ENCODE measurements at regions not wholly inside any gene's neighbourhood (a gene's known extent, or its start where the extent isn't known, plus 50 kb on each side); places are given as distances from the start of the nearest gene placed in this dataset.

GRCh38 chr4:160485071-160485687 is 1382.3 kb downstream of the RAPGEF2 start:
- H2BK12ac ChIP-seq (ENCODE audit: low read depth, low read length): no peak overlapping the region
- H3K56ac ChIP-seq (replicated peaks; ENCODE audit: insufficient read length, low read depth, low read length): no peak overlapping the region
- H3K4ac ChIP-seq (replicated peaks; ENCODE audit: insufficient read length, low read depth, low read length): no peak overlapping the region
- DNase-seq (ENCODE audit: low read depth in 1 of 2, low spot score in 2 of 2) (no peak), FAIRE-seq (no peak)
- POLR2A ChIA-PET (ENCODE audit: partially characterized antibody): no interaction called here
- H3K79me1 ChIP-seq (ENCODE audit: low read depth, low read length): no peaks in the 10 kb centered on the region
- H3K23ac ChIP-seq (ENCODE audit: insufficient read length): no peak overlapping the region
- no peak overlapping the region for H3K18ac ChIP-seq (ENCODE audit: extremely low read depth, low read length)
- no peak overlapping the region for H4K8ac ChIP-seq (ENCODE audit: extremely low read depth, insufficient read depth, low read length)
- peak overlapping the region in 1 of 4 experiments; percentile 34; a peak in 1 of 7 replicates for H3K9ac ChIP-seq (replicated peaks in 1 of 4; ENCODE audit: extremely low read depth in 1 of 4, low read depth in 3 of 4, low read length in 3 of 4)
- no peak overlapping the region for H3K27ac ChIP-seq (ENCODE audit: low read depth, low read length)
- H3K79me2 ChIP-seq (ENCODE audit: control insufficient read depth in 1 of 2, insufficient read depth in 2 of 2, low read length in 2 of 2): no peaks in the 10 kb centered on the region
- H2BK20ac ChIP-seq (ENCODE audit: low read length): no peak overlapping the region
- no peak overlapping the region for H2BK5ac ChIP-seq (ENCODE audit: low read depth, low read length)
- no peaks in the 10 kb centered on the region; a peak in 2 of 8 replicates for H3K36me3 ChIP-seq (ENCODE audit: control insufficient read depth in 2 of 4, insufficient read depth in 4 of 4, low read length in 3 of 4)
- CTCF ChIA-PET (ENCODE audit: partially characterized antibody): interaction anchor here (0.7 kb wide), 1 partner anchor 585 kb away, joined by 3 read pairs; no protein-coding TSS in a partner anchor
- H3K14ac ChIP-seq (ENCODE audit: insufficient read length): no peak overlapping the region
- no peak overlapping the region for H4K5ac ChIP-seq (ENCODE audit: insufficient read length, low read depth, low read length)
- WGBS, 2 experiments (ENCODE audit: extremely low coverage in 1 of 2, insufficient coverage in 1 of 2, insufficient read length in 1 of 2, insufficient replicate concordance in 2 of 2, low coverage in 1 of 2, low lambda C conversion rate in 2 of 2, missing lambda C conversion rate in 1 of 2): 94% methylated on average over 1 of the region's 1 CpG; no CpG with 5 or more reads in 1 of the 2 experiments
- no peak overlapping the region for H3K4me3 ChIP-seq (ENCODE audit: extremely low read depth in 1 of 4, insufficient read depth in 2 of 4, low read depth in 3 of 4, low read length in 4 of 4)
- no peak overlapping the region for H4K91ac ChIP-seq (replicated peaks; ENCODE audit: insufficient read length, low read length)
- H2BK120ac ChIP-seq (replicated peaks; ENCODE audit: low read depth, low read length): no peak overlapping the region
- H3K23me2 ChIP-seq (ENCODE audit: low read depth, low read length): no peaks in the 10 kb centered on the region
- H3K4me1 ChIP-seq (replicated peaks in 1 of 4; ENCODE audit: control insufficient read depth in 3 of 4, insufficient read depth in 4 of 4, low read length in 3 of 4): no peaks in the 10 kb centered on the region
- no peak overlapping the region for H2BK15ac ChIP-seq (ENCODE audit: low read length)
- H3K4me2 ChIP-seq (ENCODE audit: insufficient read depth in 1 of 2, low read depth in 2 of 2, low read length in 2 of 2): no peak overlapping the region
- H2AK5ac ChIP-seq (ENCODE audit: low read depth, low read length): no peak overlapping the region
- no peaks in the 10 kb centered on the region for H3K27me3 ChIP-seq (replicated peaks in 1 of 4; ENCODE audit: control insufficient read depth in 3 of 4, extremely low read depth in 1 of 4, insufficient read depth in 3 of 4, low read length in 3 of 4)
- no peak overlapping the region for H2AFZ ChIP-seq (ENCODE audit: low read length)
- H3K9me3 ChIP-seq (ENCODE audit: insufficient read depth in 2 of 2, low read depth in 1 of 2, low read length in 1 of 2): peaks cover 4% of the 10 kb centered on the region in 2 experiments; a peak in 2 of 4 replicates
- no peaks in the 10 kb centered on the region for H4K20me1 ChIP-seq (replicated peaks in 1 of 2; ENCODE audit: control insufficient read depth in 1 of 2, insufficient read depth in 2 of 2, low read length in 2 of 2)
- TF ChIP-seq SIN3A (conservative IDR thresholded peaks at IDR 0.05 in 1 of 2, IDR thresholded peaks at IDR 0.05 in 1 of 2; ENCODE audit: low read depth in 1 of 2, low read length in 2 of 2) (no peak), YY1 (IDR thresholded peaks at IDR 0.05; ENCODE audit: low read depth, low read length) (no peak), CBX8 (IDR thresholded peaks at IDR 0.05; ENCODE audit: borderline replicate concordance, low read depth, low read length) (no peak), CBX5 (IDR thresholded peaks at IDR 0.05; ENCODE audit: low read depth, low read length) (no peak), POLR2A (IDR thresholded peaks at IDR 0.05; ENCODE audit: control extremely low read depth in 1 of 2, low read depth in 2 of 2, low read length in 2 of 2) (no peak), TEAD4 (IDR thresholded peaks at IDR 0.05; ENCODE audit: low read depth, low read length) (no peak), E2F6 (IDR thresholded peaks at IDR 0.05) (no peak), KDM4A (IDR thresholded peaks at IDR 0.05; ENCODE audit: low read depth, low read length, severe bottlenecking) (no peak), MAX (IDR thresholded peaks at IDR 0.05) (no peak)
- TF ChIP-seq, protein P1, sequence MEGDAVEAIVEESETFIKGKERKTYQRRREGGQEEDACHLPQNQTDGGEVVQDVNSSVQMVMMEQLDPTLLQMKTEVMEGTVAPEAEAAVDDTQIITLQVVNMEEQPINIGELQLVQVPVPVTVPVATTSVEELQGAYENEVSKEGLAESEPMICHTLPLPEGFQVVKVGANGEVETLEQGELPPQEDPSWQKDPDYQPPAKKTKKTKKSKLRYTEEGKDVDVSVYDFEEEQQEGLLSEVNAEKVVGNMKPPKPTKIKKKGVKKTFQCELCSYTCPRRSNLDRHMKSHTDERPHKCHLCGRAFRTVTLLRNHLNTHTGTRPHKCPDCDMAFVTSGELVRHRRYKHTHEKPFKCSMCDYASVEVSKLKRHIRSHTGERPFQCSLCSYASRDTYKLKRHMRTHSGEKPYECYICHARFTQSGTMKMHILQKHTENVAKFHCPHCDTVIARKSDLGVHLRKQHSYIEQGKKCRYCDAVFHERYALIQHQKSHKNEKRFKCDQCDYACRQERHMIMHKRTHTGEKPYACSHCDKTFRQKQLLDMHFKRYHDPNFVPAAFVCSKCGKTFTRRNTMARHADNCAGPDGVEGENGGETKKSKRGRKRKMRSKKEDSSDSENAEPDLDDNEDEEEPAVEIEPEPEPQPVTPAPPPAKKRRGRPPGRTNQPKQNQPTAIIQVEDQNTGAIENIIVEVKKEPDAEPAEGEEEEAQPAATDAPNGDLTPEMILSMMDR (IDR thresholded peaks at IDR 0.05; ENCODE audit: control extremely low read depth in 1 of 3, insufficient read depth in 1 of 3, low read depth in 1 of 3, low read length in 3 of 3): no peak

All from H1 (cell line).